Heart right ventricle (tissue), 16 donors: ENCODE measurements at regions not wholly inside any gene's neighbourhood (a gene's known extent, or its start where the extent isn't known, plus 50 kb on each side); places are given as distances from the start of the nearest gene placed in this dataset.

Experiments used
- ATAC-seq, 8 donors: fragments of 200-7000 bp; cut with Tn5 transposase; one replicate each; pipeline ENCODE4 v1.9.1; 2020; ENCODE audit warnings: mild to moderate bottlenecking in 8 of 8, moderate library complexity in 8 of 8, moderate number of reproducible peaks in 1 of 8
- DNase-seq, 2 donors: peaks; one replicate each; pipeline ENCODE4 v3.0.0-alpha.2; 2020
- H3K27ac ChIP-seq, 10 donors: fragments of 200-600 bp; sonication (generic) in 2 of 10; one replicate each; pipeline versions ENCODE4 v1.5.0 to v1.8.0; 2020 to 2022; ENCODE audit warnings: mild to moderate bottlenecking in 3 of 10
- H3K27me3 ChIP-seq, 7 donors: fragments of 200-600 bp; one replicate each; pipeline ENCODE4 v1.8.0; 2021 to 2022; ENCODE audit warnings: mild to moderate bottlenecking in 2 of 7
- H3K36me3 ChIP-seq, 9 donors: fragments of 200-600 bp; sonication (generic) in 1 of 9; one replicate each; pipeline versions ENCODE4 v1.5.0 to v1.8.0; 2020 to 2022; ENCODE audit warnings: mild to moderate bottlenecking in 2 of 9
- H3K4me1 ChIP-seq, 9 donors: fragments of 200-600 bp; sonication (generic) in 1 of 9; one replicate each; pipeline versions ENCODE4 v1.5.0 to v1.8.0; 2020 to 2022; ENCODE audit warnings: mild to moderate bottlenecking in 4 of 9
- H3K4me3 ChIP-seq, 10 donors: fragments of 200-600 bp; sonication (generic) in 2 of 10; one replicate each; pipeline versions ENCODE4 v1.5.0 to v1.8.0; 2020 to 2022; ENCODE audit warnings: mild to moderate bottlenecking in 7 of 10, moderate library complexity in 2 of 10
- H3K9me3 ChIP-seq, 11 donors: fragments of 200-600 bp in 10 of 11; sonication (generic) in 2 of 11; one replicate each; pipeline versions ENCODE4 v1.5.0 to v1.8.0; 2013 to 2022; ENCODE audit warnings: mild to moderate bottlenecking in 2 of 11, control low read depth in 1 of 11, moderate library complexity in 1 of 11
- WGBS, 2 donors: extraction: QIAGEN DNeasy Blood & Tissue Kit; methylation state at CpG; one replicate each; pipeline ENCODE4 v1.1.7; 2013; ENCODE audit warnings: inconsistent platforms in 1 of 2; 5-methylcytosine and 5-hydroxymethylcytosine counted together
- intact Hi-C, 10 donors: fragments of 100-400 bp; cut with DNase I; formaldehyde crosslinking; loops; one replicate each; pipeline versions ENCODE4 v1.11.1 to v1.14.2; 2022
- TF ChIP-seq, protein P1 (sequence below), 9 donors: fragments of 200-600 bp; sonication (generic) in 2 of 9; IDR thresholded peaks; one replicate each; pipeline versions ENCODE4 v1.5.0 to v1.8.0; 2021 to 2022; ENCODE audit warnings: antibody characterized with exemption in 9 of 9, mild to moderate bottlenecking in 5 of 9, moderate library complexity in 1 of 9
- donor health status: Arrhythmogenic right ventricular cardiomyopathy.
- donor health status: ischemic (EF 13 %, LVEDD 7.1; RV severe dilation, severe dysfunction).
- donor health status: healthy with polysubstance abuse.
- donor health status: DM: no; HTN: yes; CAD: no.
- donor health status: DM: no; HTN: no; CAD: no.
- donor health status: ischemic (EF 25% LVEDD 6.9; RV normal size, moderate dysfunction).
- donor health status: ischemic (EF 25% LVEDD 5.7; RV mildly dilated, moderate dysfunction).
- donor health status: healthy.
- donor health status: DM: yes; HTN: yes; CAD: no.
- donor health status: Ischemic cardiomyopathy.
- donor health status: ischemic (EF 35%, LVEDD 5.7; RV mildly dilated, moderate dysfunction).
- donor health status: nonischemic (EF 11% LVEDD 7.7; RV severe dilation, severe dysfunction).
- donor health status: DM: yes; HTN: yes; CAD: no.
- donor health status: PGD.
- donor health status: ischemic (EF 29% LVEDD 5.4; RV normal size, mild dysfunction).
- donor health status: nonischemic (EF 23%, LVEDD 6.1; RV moderate dilation, normal function).

DNA sequence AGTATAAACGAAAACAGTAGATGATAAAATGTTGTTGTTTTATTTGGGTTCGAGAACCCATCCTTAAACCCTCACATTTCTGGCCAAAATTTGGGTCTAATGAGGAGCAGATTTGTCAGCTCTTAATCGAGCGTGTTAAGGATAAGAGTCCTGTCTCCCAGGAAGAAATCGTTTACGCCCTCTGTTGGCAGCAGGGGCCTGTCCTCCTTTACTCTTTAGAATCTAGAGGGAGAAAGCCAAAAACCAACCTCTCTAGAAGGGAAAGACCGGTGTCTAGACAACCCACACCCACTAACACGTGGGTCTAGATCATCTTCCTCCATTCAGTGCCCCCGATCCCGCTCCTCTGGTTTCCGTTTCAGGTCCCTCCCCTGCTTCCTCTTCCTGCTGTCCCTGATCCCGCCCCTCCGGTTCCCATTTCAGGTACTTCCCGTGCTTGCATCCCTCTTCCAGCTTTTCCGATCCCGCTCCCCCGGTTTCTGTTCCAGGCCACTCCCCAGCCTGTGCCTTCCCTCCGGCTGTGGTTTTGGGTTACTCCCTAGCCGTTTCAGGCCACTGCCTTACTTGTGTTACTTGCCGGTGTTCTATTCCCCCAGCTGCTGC is 339.1 kb downstream of the PAPSS1 start:
- WGBS, 2 donors, result 85 to 87% methylated on average over 20 of the region's 20 CpGs
- Histone ChIP-seq H3K4me1 (no peaks in the 10 kb centered on the region), H3K4me3 (no peak overlapping the region), H3K27me3 (no peaks in the 10 kb centered on the region), H3K36me3 (no peaks in the 10 kb centered on the region), H3K9me3 (no peaks in the 10 kb centered on the region), H3K27ac (no peak overlapping the region)
- ATAC-seq (no peak), DNase-seq (no peak)
- TF ChIP-seq, protein P1, sequence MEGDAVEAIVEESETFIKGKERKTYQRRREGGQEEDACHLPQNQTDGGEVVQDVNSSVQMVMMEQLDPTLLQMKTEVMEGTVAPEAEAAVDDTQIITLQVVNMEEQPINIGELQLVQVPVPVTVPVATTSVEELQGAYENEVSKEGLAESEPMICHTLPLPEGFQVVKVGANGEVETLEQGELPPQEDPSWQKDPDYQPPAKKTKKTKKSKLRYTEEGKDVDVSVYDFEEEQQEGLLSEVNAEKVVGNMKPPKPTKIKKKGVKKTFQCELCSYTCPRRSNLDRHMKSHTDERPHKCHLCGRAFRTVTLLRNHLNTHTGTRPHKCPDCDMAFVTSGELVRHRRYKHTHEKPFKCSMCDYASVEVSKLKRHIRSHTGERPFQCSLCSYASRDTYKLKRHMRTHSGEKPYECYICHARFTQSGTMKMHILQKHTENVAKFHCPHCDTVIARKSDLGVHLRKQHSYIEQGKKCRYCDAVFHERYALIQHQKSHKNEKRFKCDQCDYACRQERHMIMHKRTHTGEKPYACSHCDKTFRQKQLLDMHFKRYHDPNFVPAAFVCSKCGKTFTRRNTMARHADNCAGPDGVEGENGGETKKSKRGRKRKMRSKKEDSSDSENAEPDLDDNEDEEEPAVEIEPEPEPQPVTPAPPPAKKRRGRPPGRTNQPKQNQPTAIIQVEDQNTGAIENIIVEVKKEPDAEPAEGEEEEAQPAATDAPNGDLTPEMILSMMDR (IDR thresholded peaks at IDR 0.05), result no peak
- intact Hi-C loops, result no loop called here

DNA sequence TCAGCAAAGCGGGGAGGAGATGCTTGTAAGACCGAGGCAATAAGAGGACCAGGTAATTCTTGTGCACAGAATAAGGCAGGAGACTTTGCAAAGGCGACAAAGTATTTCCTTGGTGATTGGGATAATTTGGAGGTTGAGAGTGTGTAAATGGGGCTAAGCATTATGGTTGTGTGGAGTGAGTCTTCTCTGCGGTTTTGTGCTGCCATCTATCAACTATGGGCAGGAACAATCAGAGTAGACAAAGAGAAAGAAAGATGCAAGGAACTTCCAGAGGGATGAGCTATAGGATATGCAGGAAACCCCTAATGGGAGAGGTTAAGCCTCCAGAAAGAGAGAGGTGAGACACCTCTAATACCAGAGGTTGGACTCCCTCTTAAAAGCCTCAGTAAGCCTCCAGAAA is 339.8 kb downstream of the PAPSS1 start:
- no peaks in the 10 kb centered on the region for H3K27me3 ChIP-seq
- intact Hi-C loops, result no loop called here
- ATAC-seq, result no peak
- no peaks in the 10 kb centered on the region for H3K9me3 ChIP-seq
- H3K4me3 ChIP-seq, result no peak overlapping the region
- TF ChIP-seq, protein P1 (IDR thresholded peaks at IDR 0.05), result no peak
- DNase-seq, result no peak
- H3K4me1 ChIP-seq, result no peaks in the 10 kb centered on the region
- no peak overlapping the region for H3K27ac ChIP-seq
- WGBS, 2 donors, result 92 to 93% methylated on average over 4 of the region's 4 CpGs
- H3K36me3 ChIP-seq, result no peaks in the 10 kb centered on the region

DNA sequence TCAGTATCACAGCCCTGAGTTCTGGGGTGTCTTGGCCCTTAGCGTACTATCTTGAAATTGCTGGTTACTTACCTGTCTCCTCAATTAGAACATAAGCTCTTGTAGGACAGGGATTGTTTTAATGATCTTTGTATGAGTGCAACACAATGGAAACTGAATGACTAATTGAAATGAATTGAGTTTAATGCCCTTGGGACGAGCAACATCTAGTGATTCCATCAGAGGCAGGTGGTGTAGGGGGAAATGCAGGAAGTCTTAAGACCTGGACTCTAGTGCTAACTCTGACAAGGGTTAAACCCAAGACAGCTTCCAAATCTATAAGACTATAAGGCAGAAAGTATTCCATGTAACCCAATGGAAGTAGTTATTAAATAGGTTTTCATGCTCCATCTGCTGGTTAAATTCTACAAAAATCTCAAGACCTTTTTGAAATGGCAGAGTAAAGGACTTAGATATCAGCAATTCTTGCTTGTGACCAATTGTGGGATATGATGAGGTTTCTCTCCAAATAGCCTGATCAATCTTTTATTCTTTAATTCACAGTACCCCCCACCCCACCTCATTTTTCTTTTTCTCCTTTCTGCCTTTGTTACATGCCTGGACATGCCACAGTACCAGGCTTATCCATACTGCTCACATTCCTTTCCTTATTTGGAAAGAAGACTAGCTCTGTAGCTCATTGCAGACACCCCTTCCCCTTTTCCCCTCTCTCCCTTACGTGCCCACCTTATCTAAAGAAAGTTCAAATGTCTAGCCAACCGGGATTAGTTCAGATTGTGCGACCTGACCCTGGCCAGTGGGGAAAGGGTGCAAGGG is 340.8 kb downstream of the PAPSS1 start:
- no peaks in the 10 kb centered on the region for H3K27me3 ChIP-seq
- ATAC-seq (no peak), DNase-seq (no peak)
- no peaks in the 10 kb centered on the region for H3K4me1 ChIP-seq
- no peak overlapping the region for H3K27ac ChIP-seq
- no peaks in the 10 kb centered on the region for H3K9me3 ChIP-seq
- H3K4me3 ChIP-seq, result no peak overlapping the region
- 49 to 56% methylated on average over 5 of the region's 5 CpGs for WGBS, 2 donors
- TF ChIP-seq, protein P1 (IDR thresholded peaks at IDR 0.05), result no peak
- intact Hi-C loops, result no loop called here
- H3K36me3 ChIP-seq, result no peaks in the 10 kb centered on the region

DNA sequence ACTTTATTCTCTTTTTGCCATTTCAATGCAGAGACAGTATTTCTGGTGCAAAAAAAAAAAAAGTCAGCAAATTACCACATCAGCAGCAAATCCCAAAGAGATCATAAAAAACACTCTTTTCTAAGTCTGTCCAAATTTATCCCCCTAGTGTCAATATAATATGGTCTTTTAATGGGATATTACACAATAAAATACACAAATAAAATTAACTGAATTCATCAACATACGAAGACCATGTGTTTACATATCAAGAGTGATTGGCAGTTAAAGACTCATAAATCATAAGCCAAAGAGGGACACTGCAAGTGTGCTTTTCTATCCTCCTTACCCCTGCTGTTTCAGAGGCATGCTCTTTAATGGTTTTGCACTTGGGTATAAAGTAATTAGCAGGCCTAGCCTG is 340.2 kb upstream of the DKK2 start:
- TF ChIP-seq, protein P1 (IDR thresholded peaks at IDR 0.05), result no peak
- intact Hi-C loops, result no loop called here
- no peak for ATAC-seq
- Histone ChIP-seq H3K27me3 (no peaks in the 10 kb centered on the region), H3K4me1 (no peaks in the 10 kb centered on the region), H3K9me3 (peaks cover 0 to 14% (median 0%) of the 10 kb centered on the region in 11 donors), H3K4me3 (no peak overlapping the region), H3K36me3 (no peaks in the 10 kb centered on the region), H3K27ac (no peak overlapping the region)
- no peak for DNase-seq
- WGBS, 2 donors, result 67 to 73% methylated on average over 1 of the region's 1 CpG
